ENCODE measurements at regions not wholly inside any gene's neighbourhood (a gene's known extent, or its start where the extent isn't known, plus 50 kb on each side); places are given as distances from the start of the nearest gene placed in this dataset.

DNA sequence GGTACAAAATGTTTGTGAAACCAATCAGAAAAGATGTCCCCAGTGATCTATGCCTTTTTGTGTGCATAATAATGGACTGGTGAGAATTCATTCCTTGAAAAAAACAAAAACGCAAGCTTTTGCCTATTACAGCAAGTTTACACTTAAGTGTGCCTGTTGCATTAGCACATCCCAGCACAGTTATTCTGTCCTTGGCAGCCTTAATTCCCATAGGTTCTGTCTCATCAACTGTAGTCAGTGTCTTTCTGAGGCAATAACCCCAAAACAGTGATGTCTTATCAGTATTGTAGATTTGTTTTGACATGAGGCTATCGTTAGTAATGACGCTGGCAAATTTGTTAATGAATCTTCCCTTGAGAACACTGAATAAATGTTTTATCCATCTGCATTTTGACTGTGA, 109.9 kb upstream of the KCTD3 start:
- POLR2A ChIA-PET: no interaction called here
- TF ChIP-seq ZNF239 (tag by site-specific recombination; IDR thresholded peaks at IDR 0.05) (no peak), ZIC2 (tag by site-specific recombination; IDR thresholded peaks at IDR 0.05) (no peak), ZNF664 (tag by site-specific recombination; IDR thresholded peaks at IDR 0.05) (no peak), ZNF501 (tag by site-specific recombination; IDR thresholded peaks at IDR 0.05) (no peak), ZNF157 (tag by site-specific recombination; IDR thresholded peaks at IDR 0.05) (no peak)

DNA sequence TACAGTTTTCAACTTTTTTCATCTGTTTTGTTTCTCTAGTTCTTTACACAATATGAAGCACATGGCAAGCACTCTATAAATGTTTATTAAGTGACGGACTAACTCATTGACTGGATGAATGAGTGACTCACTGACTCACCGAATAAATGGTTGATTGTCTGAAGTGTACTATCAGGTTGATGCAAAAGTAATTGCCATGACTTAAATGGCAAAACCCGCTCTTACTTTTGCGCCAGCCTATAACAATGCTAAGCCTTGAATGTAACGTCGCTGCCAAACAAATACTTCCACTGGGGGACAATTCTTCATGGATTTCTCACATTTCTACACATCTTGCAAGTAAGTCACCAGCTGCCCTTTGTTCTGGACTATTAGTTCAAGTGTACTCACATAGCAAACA, 109.0 kb upstream of the KCTD3 start:
- ChIA-PET POLR2A (no interaction called here), CTCF (no interaction called here)
- no peaks in the 10 kb centered on the region for H3K9me3 ChIP-seq (ENCODE audit: control insufficient read depth, insufficient read depth, low read depth, low read length)
- no peaks in the 10 kb centered on the region for H3K36me3 ChIP-seq (ENCODE audit: control insufficient read depth in 2 of 2, insufficient read depth in 1 of 2, low read length in 2 of 2)
- TF ChIP-seq IKZF3 (tag by site-specific recombination; IDR thresholded peaks at IDR 0.05) (no peak), ZNF302 (tag by site-specific recombination; IDR thresholded peaks at IDR 0.05; ENCODE audit: low read depth) (no peak), ZNF112 (tag by site-specific recombination; IDR thresholded peaks at IDR 0.05) (no peak)
- H3K27ac ChIP-seq (ENCODE audit: extremely low read depth, low read depth, low read length): no peak overlapping the region
- H3K4me1 ChIP-seq (ENCODE audit: control insufficient read depth, insufficient read depth, low read length): no peaks in the 10 kb centered on the region
- H3K4me3 ChIP-seq (ENCODE audit: low read depth, low read length): no peak overlapping the region

More for the DNA sequence above, 109.9 kb upstream of the KCTD3 start:
- H3K4me3 ChIP-seq (ENCODE audit: low read depth, low read length): no peak overlapping the region
- no peaks in the 10 kb centered on the region for H3K4me1 ChIP-seq (ENCODE audit: control insufficient read depth, insufficient read depth, low read length)
- CTCF ChIA-PET: interaction anchor here (0.6 kb wide), 1 partner anchor 369 kb away, joined by 3 read pairs; no protein-coding TSS in a partner anchor
- no peaks in the 10 kb centered on the region for H3K36me3 ChIP-seq (ENCODE audit: control insufficient read depth in 2 of 2, insufficient read depth in 1 of 2, low read length in 2 of 2)
- no peaks in the 10 kb centered on the region for H3K9me3 ChIP-seq (ENCODE audit: control insufficient read depth, insufficient read depth, low read depth, low read length)
- H3K27ac ChIP-seq (ENCODE audit: extremely low read depth, low read depth, low read length): no peak overlapping the region

DNA sequence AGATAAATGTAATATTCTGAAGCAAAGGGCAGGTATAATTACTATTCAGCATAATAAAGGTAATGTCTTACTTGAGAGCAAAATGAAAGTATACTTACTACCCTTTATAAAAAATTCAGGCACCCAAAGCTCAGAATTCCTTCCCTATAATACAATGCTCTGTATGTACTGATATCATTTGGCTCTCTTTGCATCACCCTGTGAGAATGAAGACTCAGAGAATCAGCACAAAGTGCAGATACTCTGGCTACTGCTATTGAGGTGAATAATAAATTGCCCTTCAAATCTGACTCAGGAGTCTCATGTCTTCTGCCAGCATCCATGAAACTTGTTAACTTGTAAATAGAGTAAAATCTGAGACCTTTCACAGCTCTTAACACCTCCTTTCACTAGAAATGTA, 108.5 kb upstream of the KCTD3 start:
- POLR2A ChIA-PET: no interaction called here
- CTCF ChIA-PET: no interaction called here
- Histone ChIP-seq H3K4me1 (ENCODE audit: control insufficient read depth, insufficient read depth, low read length) (no peaks in the 10 kb centered on the region), H3K36me3 (ENCODE audit: control insufficient read depth in 2 of 2, insufficient read depth in 1 of 2, low read length in 2 of 2) (no peaks in the 10 kb centered on the region), H3K4me3 (ENCODE audit: low read depth, low read length) (no peak overlapping the region), H3K9me3 (ENCODE audit: control insufficient read depth, insufficient read depth, low read depth, low read length) (no peaks in the 10 kb centered on the region), H3K27ac (ENCODE audit: extremely low read depth, low read depth, low read length) (no peak overlapping the region)
- no peak for TF ChIP-seq SP3 (tag by site-specific recombination; IDR thresholded peaks at IDR 0.05)

DNA sequence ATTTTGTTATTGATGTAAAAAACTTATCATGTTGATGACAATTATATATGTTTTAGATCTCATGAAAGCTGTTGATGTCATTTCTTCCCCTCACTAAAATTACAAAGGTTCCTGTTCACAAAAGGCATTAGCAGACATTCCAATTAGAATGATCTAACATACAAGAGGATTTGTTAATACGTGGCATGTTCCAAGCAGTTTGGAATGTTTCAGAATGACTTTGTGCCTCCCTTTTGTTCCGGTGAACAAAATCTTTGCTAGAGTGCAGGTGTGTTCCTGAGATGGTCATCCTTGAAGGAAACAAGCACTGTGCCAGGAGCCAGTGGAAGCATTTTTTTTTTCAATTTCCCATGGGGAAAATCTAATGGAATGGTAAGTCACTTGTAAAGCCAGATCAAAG, 108.0 kb upstream of the KCTD3 start:
- H3K4me3 ChIP-seq (ENCODE audit: low read depth, low read length): no peak overlapping the region
- TF ChIP-seq ZNF600 (tag by site-specific recombination; IDR thresholded peaks at IDR 0.05) (no peak), ZNF362 (tag by site-specific recombination; IDR thresholded peaks at IDR 0.05) (no peak), ZNF37A (tag by site-specific recombination; IDR thresholded peaks at IDR 0.05) (no peak), ZEB2 (tag by site-specific recombination; IDR thresholded peaks at IDR 0.05) (no peak), ZNF626 (tag by site-specific recombination; IDR thresholded peaks at IDR 0.05) (no peak), ZNF521 (tag by site-specific recombination; IDR thresholded peaks at IDR 0.05) (no peak), ZNF544 (tag by site-specific recombination; IDR thresholded peaks at IDR 0.05) (no peak)
- TF ChIP-seq, protein P1, sequence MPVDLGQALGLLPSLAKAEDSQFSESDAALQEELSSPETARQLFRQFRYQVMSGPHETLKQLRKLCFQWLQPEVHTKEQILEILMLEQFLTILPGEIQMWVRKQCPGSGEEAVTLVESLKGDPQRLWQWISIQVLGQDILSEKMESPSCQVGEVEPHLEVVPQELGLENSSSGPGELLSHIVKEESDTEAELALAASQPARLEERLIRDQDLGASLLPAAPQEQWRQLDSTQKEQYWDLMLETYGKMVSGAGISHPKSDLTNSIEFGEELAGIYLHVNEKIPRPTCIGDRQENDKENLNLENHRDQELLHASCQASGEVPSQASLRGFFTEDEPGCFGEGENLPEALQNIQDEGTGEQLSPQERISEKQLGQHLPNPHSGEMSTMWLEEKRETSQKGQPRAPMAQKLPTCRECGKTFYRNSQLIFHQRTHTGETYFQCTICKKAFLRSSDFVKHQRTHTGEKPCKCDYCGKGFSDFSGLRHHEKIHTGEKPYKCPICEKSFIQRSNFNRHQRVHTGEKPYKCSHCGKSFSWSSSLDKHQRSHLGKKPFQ (tag by site-specific recombination; IDR thresholded peaks at IDR 0.05): no peak
- TF ChIP-seq, protein P2, sequence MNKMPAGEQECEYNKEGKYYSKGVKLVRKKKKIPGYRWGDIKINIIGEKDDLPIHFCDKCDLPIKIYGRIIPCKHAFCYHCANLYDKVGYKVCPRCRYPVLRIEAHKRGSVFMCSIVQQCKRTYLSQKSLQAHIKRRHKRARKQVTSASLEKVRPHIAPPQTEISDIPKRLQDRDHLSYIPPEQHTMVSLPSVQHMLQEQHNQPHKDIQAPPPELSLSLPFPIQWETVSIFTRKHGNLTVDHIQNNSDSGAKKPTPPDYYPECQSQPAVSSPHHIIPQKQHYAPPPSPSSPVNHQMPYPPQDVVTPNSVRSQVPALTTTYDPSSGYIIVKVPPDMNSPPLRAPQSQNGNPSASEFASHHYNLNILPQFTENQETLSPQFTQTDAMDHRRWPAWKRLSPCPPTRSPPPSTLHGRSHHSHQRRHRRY (tag by site-specific recombination; IDR thresholded peaks at IDR 0.05): no peak
- TF ChIP-seq, protein P3, sequence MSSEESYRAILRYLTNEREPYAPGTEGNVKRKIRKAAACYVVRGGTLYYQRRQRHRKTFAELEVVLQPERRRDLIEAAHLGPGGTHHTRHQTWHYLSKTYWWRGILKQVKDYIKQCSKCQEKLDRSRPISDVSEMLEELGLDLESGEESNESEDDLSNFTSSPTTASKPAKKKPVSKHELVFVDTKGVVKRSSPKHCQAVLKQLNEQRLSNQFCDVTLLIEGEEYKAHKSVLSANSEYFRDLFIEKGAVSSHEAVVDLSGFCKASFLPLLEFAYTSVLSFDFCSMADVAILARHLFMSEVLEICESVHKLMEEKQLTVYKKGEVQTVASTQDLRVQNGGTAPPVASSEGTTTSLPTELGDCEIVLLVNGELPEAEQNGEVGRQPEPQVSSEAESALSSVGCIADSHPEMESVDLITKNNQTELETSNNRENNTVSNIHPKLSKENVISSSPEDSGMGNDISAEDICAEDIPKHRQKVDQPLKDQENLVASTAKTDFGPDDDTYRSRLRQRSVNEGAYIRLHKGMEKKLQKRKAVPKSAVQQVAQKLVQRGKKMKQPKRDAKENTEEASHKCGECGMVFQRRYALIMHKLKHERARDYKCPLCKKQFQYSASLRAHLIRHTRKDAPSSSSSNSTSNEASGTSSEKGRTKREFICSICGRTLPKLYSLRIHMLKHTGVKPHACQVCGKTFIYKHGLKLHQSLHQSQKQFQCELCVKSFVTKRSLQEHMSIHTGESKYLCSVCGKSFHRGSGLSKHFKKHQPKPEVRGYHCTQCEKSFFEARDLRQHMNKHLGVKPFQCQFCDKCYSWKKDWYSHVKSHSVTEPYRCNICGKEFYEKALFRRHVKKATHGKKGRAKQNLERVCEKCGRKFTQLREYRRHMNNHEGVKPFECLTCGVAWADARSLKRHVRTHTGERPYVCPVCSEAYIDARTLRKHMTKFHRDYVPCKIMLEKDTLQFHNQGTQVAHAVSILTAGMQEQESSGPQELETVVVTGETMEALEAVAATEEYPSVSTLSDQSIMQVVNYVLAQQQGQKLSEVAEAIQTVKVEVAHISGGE (tag by site-specific recombination; conservative IDR thresholded peaks at IDR 0.05; ENCODE audit: low read depth): no peak
- no peaks in the 10 kb centered on the region for H3K36me3 ChIP-seq (ENCODE audit: control insufficient read depth in 2 of 2, insufficient read depth in 1 of 2, low read length in 2 of 2)
- H3K27ac ChIP-seq (ENCODE audit: extremely low read depth, low read depth, low read length): no peak overlapping the region
- POLR2A ChIA-PET: no interaction called here
- CTCF ChIA-PET: no interaction called here
- no peaks in the 10 kb centered on the region for H3K9me3 ChIP-seq (ENCODE audit: control insufficient read depth, insufficient read depth, low read depth, low read length)
- no peaks in the 10 kb centered on the region for H3K4me1 ChIP-seq (ENCODE audit: control insufficient read depth, insufficient read depth, low read length)

Measured in HEK293 (cell line).